Osteocyte (in vitro differentiated cells): ENCODE measurements at regions not wholly inside any gene's neighbourhood (a gene's known extent, or its start where the extent isn't known, plus 50 kb on each side); places are given as distances from the start of the nearest gene placed in this dataset.

ENCODE experiments used
- DNase-seq: peaks from one replicate; pipeline ENCODE4 v3.0.0; 2021; ENCODE audit warnings: mixed read lengths; ENCODE audit not compliant: unreplicated experiment; ENCODE audit errors: extremely low spot score
- H3K27ac Mint-ChIP-seq: one replicate; pipeline ENCODE4 v1.8.0; 2021; ENCODE audit warnings: mild to moderate bottlenecking, mixed read lengths; ENCODE audit not compliant: unreplicated experiment
- H3K27me3 Mint-ChIP-seq: one replicate; pipeline ENCODE4 v1.8.0; 2021; ENCODE audit warnings: mixed read lengths; ENCODE audit not compliant: unreplicated experiment
- H3K36me3 Mint-ChIP-seq: one replicate; pipeline ENCODE4 v1.8.0; 2021; ENCODE audit warnings: mixed read lengths; ENCODE audit not compliant: unreplicated experiment
- H3K4me1 Mint-ChIP-seq: one replicate; pipeline ENCODE4 v1.8.0; 2021; ENCODE audit warnings: mixed read lengths; ENCODE audit not compliant: unreplicated experiment
- H3K4me3 Mint-ChIP-seq: one replicate; pipeline ENCODE4 v1.8.0; 2021; ENCODE audit warnings: mild to moderate bottlenecking, moderate library complexity, mixed read lengths; ENCODE audit not compliant: unreplicated experiment
- H3K9me3 Mint-ChIP-seq: one replicate; pipeline ENCODE4 v1.8.0; 2021; ENCODE audit warnings: mixed read lengths; ENCODE audit not compliant: unreplicated experiment
- CTCF ChIP-seq: fragments of 200-600 bp; sonication (generic); IDR thresholded peaks from 2 replicates; pipeline ENCODE4 v1.5.0; 2021; ENCODE audit warnings: antibody characterized with exemption, mild to moderate bottlenecking, moderate library complexity

GRCh38 chr16:51953286-51953985, 593.5 kb downstream of the TOX3 start:
- H3K9me3 Mint-ChIP-seq = no peaks in the 10 kb centered on the region
- H3K4me1 Mint-ChIP-seq = no peaks in the 10 kb centered on the region
- no peak for DNase-seq
- H3K36me3 Mint-ChIP-seq = no peaks in the 10 kb centered on the region
- H3K27me3 Mint-ChIP-seq = peaks cover 2% of the 10 kb centered on the region
- no peak overlapping the region for H3K27ac Mint-ChIP-seq
- no peak overlapping the region for H3K4me3 Mint-ChIP-seq
- TF ChIP-seq CTCF = no peak

GRCh38 chr16:51952500-51952899, 594.4 kb downstream of the TOX3 start:
- H3K27me3 Mint-ChIP-seq = peaks cover 2% of the 10 kb centered on the region
- no peaks in the 10 kb centered on the region for H3K36me3 Mint-ChIP-seq
- no peak for TF ChIP-seq CTCF
- H3K4me3 Mint-ChIP-seq = no peak overlapping the region
- no peak for DNase-seq
- H3K4me1 Mint-ChIP-seq = no peaks in the 10 kb centered on the region
- H3K27ac Mint-ChIP-seq = no peak overlapping the region
- H3K9me3 Mint-ChIP-seq = no peaks in the 10 kb centered on the region

GRCh38 chr16:51951668-51952298, 595.2 kb downstream of the TOX3 start:
- H3K4me3 Mint-ChIP-seq = no peak overlapping the region
- peaks cover 2% of the 10 kb centered on the region for H3K27me3 Mint-ChIP-seq
- DNase-seq = no peak
- no peaks in the 10 kb centered on the region for H3K9me3 Mint-ChIP-seq
- no peaks in the 10 kb centered on the region for H3K36me3 Mint-ChIP-seq
- TF ChIP-seq CTCF = no peak
- no peak overlapping the region for H3K27ac Mint-ChIP-seq
- H3K4me1 Mint-ChIP-seq = no peaks in the 10 kb centered on the region

- H3K27ac Mint-ChIP-seq = no peak overlapping the region
- H3K4me3 Mint-ChIP-seq = no peak overlapping the region
- H3K27me3 Mint-ChIP-seq = peaks cover 2% of the 10 kb centered on the region
- TF ChIP-seq CTCF = no peak
- no peaks in the 10 kb centered on the region for H3K9me3 Mint-ChIP-seq
- no peak for DNase-seq
- H3K36me3 Mint-ChIP-seq = no peaks in the 10 kb centered on the region
- no peaks in the 10 kb centered on the region for H3K4me1 Mint-ChIP-seq
Measured at GRCh38 chr16:51950118-51950780, 596.7 kb downstream of the TOX3 start.

GRCh38 chr16:51949282-51949681, 597.7 kb downstream of the TOX3 start:
- no peaks in the 10 kb centered on the region for H3K36me3 Mint-ChIP-seq
- H3K27ac Mint-ChIP-seq = no peak overlapping the region
- no peak for TF ChIP-seq CTCF
- no peak overlapping the region for H3K4me3 Mint-ChIP-seq
- no peaks in the 10 kb centered on the region for H3K9me3 Mint-ChIP-seq
- DNase-seq = no peak
- H3K27me3 Mint-ChIP-seq = peaks cover 2% of the 10 kb centered on the region
- H3K4me1 Mint-ChIP-seq = no peaks in the 10 kb centered on the region
